Mesenchymal stem cell (in vitro differentiated cells and primary cell): ENCODE measurements at regions not wholly inside any gene's neighbourhood (a gene's known extent, or its start where the extent isn't known, plus 50 kb on each side); places are given as distances from the start of the nearest gene placed in this dataset.

ENCODE experiments used
- DNase-seq: peaks from one replicate; pipeline ENCODE4 v3.0.0-alpha.2; 2013
- H2AFZ ChIP-seq: one replicate; pipeline ENCODE4 v1.6.1; 2013; ENCODE audit warnings: low read depth, mild to moderate bottlenecking, control low read depth, inconsistent platforms, low read length, moderate library complexity
- H2AK5ac ChIP-seq: 2 replicates; pipeline ENCODE4 v1.6.1; 2013; ENCODE audit warnings: low read length, moderate library complexity, mild to moderate bottlenecking, inconsistent platforms; ENCODE audit not compliant: severe bottlenecking
- H2BK120ac ChIP-seq: one replicate; pipeline ENCODE4 v1.6.1; 2013; ENCODE audit warnings: low read depth, mild to moderate bottlenecking, inconsistent platforms, low read length, moderate library complexity
- H2BK12ac ChIP-seq, 2 experiments: one replicate each; pipeline ENCODE4 v1.6.1; 2013; ENCODE audit warnings: inconsistent platforms in 2 of 2, low read length in 2 of 2, mild to moderate bottlenecking in 2 of 2, moderate library complexity in 2 of 2, control low read depth in 1 of 2
- H2BK15ac ChIP-seq: one replicate; pipeline ENCODE4 v1.6.1; 2013; ENCODE audit warnings: mild to moderate bottlenecking, low read depth, inconsistent platforms; ENCODE audit not compliant: poor library complexity, severe bottlenecking
- H2BK5ac ChIP-seq: 2 replicates; pipeline ENCODE4 v1.6.1; 2013; ENCODE audit warnings: low read depth, mild to moderate bottlenecking, low read length, control low read depth, inconsistent platforms; ENCODE audit not compliant: poor library complexity, severe bottlenecking
- H3K14ac ChIP-seq, 2 experiments: one replicate each; pipeline ENCODE4 v1.6.1; 2013; ENCODE audit warnings: inconsistent platforms in 2 of 2, low read length in 2 of 2, control low read depth in 1 of 2, mild to moderate bottlenecking in 1 of 2, moderate library complexity in 1 of 2
- H3K18ac ChIP-seq, 2 experiments: one replicate each; pipeline ENCODE4 v1.6.1; 2013; ENCODE audit warnings: inconsistent platforms in 2 of 2, low read length in 2 of 2, control low read depth in 1 of 2, low read depth in 1 of 2, mild to moderate bottlenecking in 1 of 2
- H3K23ac ChIP-seq, 2 experiments: one replicate each; pipeline ENCODE4 v1.6.1; 2013; ENCODE audit warnings: inconsistent platforms in 2 of 2, low read length in 2 of 2, mild to moderate bottlenecking in 2 of 2, moderate library complexity in 2 of 2, control low read depth in 1 of 2
- H3K27ac ChIP-seq: 2 replicates; pipeline ENCODE4 v1.5.1; 2013; ENCODE audit warnings: mild to moderate bottlenecking, moderate library complexity, low read length, control low read depth, inconsistent platforms; ENCODE audit not compliant: poor library complexity, severe bottlenecking
- H3K27me3 ChIP-seq, 2 experiments: 2 replicates each; pipeline versions ENCODE4 v1.6.1 to v1.7.0; 2013; ENCODE audit warnings: low read length in 2 of 2, mild to moderate bottlenecking in 2 of 2, moderate library complexity in 2 of 2, control low read depth in 1 of 2, inconsistent platforms in 1 of 2; ENCODE audit not compliant: control insufficient read depth in 1 of 2, insufficient read depth in 1 of 2
- H3K36me3 ChIP-seq, 2 experiments: 2 replicates each; pipeline versions ENCODE4 v1.6.1 to v1.7.0; 2013; ENCODE audit warnings: low read length in 2 of 2, control low read depth in 1 of 2, inconsistent platforms in 1 of 2, low read depth in 1 of 2, mild to moderate bottlenecking in 1 of 2; ENCODE audit not compliant: insufficient read depth in 2 of 2, control insufficient read depth in 1 of 2
- H3K4ac ChIP-seq, 2 experiments: one replicate each; pipeline ENCODE4 v1.6.1; 2013; ENCODE audit warnings: inconsistent platforms in 2 of 2, low read length in 2 of 2, mild to moderate bottlenecking in 2 of 2, moderate library complexity in 2 of 2, control low read depth in 1 of 2, low read depth in 1 of 2
- H3K4me1 ChIP-seq: 2 replicates; pipeline ENCODE4 v1.6.1; 2013; ENCODE audit warnings: low read depth, low read length, control low read depth; ENCODE audit not compliant: control insufficient read depth, insufficient read depth
- H3K4me2 ChIP-seq: 2 replicates; pipeline ENCODE4 v1.6.1; 2013; ENCODE audit warnings: low read length, mild to moderate bottlenecking, inconsistent platforms; ENCODE audit not compliant: poor library complexity, severe bottlenecking
- H3K4me3 ChIP-seq, 2 experiments: 2 replicates each; pipeline versions ENCODE4 v1.5.1 to v1.7.0; 2013; ENCODE audit warnings: low read length in 2 of 2, mild to moderate bottlenecking in 2 of 2, control low read depth in 1 of 2, low read depth in 1 of 2; ENCODE audit not compliant: insufficient read depth in 1 of 2
- H3K79me1 ChIP-seq: replicated peaks from 2 replicates; pipeline ENCODE4 v1.6.1; 2013; ENCODE audit warnings: mild to moderate bottlenecking, control low read depth, low read length, inconsistent platforms; ENCODE audit not compliant: poor library complexity, severe bottlenecking
- H3K9ac ChIP-seq: 2 replicates; pipeline ENCODE4 v1.7.0; 2013; ENCODE audit warnings: mild to moderate bottlenecking, low read length, moderate library complexity
- H3K9me3 ChIP-seq: 2 replicates; pipeline ENCODE4 v1.7.0; 2013; ENCODE audit warnings: mild to moderate bottlenecking, low read length; ENCODE audit not compliant: control insufficient read depth
- H4K8ac ChIP-seq: one replicate; pipeline ENCODE4 v1.6.1; 2013; ENCODE audit warnings: inconsistent platforms, mild to moderate bottlenecking, low read length, moderate library complexity
- H4K91ac ChIP-seq: one replicate; pipeline ENCODE4 v1.6.1; 2013; ENCODE audit warnings: mild to moderate bottlenecking, low read length, inconsistent platforms
- WGBS: methylation state at CpG from one replicate; pipeline ENCODE4 v1.1.7; 2013; ENCODE audit warnings: mixed read lengths; 5-methylcytosine and 5-hydroxymethylcytosine counted together

DNA sequence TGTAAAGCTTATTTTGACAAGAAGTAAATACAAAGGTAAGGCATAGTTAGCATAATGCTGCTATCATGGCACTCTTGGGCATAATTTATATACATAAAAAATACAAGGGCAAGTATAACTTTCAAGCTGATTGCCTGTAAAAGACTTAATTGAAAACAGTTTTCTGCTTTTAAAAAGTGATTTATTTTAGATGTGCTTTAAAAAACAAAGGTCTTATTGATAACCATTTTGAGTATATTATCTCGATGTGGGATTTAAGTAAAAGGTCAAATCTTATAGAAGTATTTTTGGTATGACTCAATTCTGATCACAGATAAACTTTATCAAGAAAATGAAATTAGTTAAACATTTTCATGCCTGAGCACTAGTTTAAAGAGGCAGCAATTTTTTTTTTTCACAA lies 175.8 kb downstream of the KCNRG start:
- 100% methylated on average over 1 of the region's 1 CpG for WGBS
- Histone ChIP-seq H3K4me2 (no peak overlapping the region), H3K14ac (no peak overlapping the region), H3K79me1 (no peaks in the 10 kb centered on the region), H3K4ac (no peak overlapping the region), H4K91ac (no peak overlapping the region), H2BK12ac (no peak overlapping the region), H2BK5ac (no peak overlapping the region), H3K36me3 (no peaks in the 10 kb centered on the region), H2AK5ac (no peak overlapping the region), H3K27ac (no peak overlapping the region), H2BK15ac (no peak overlapping the region), H3K4me1 (no peaks in the 10 kb centered on the region), H3K27me3 (no peaks in the 10 kb centered on the region), H3K18ac (no peak overlapping the region), H3K23ac (no peak overlapping the region), H3K4me3 (no peak overlapping the region), H4K8ac (no peak overlapping the region), H3K9me3 (no peaks in the 10 kb centered on the region), H3K9ac (no peak overlapping the region), H2AFZ (no peak overlapping the region), H2BK120ac (no peak overlapping the region)
- no peak for DNase-seq

- H2BK120ac ChIP-seq, result no peak overlapping the region
- DNase-seq, result no peak
Observed at GRCh38 chr13:50192272-50192813, 177.1 kb downstream of the KCNRG start.

DNA sequence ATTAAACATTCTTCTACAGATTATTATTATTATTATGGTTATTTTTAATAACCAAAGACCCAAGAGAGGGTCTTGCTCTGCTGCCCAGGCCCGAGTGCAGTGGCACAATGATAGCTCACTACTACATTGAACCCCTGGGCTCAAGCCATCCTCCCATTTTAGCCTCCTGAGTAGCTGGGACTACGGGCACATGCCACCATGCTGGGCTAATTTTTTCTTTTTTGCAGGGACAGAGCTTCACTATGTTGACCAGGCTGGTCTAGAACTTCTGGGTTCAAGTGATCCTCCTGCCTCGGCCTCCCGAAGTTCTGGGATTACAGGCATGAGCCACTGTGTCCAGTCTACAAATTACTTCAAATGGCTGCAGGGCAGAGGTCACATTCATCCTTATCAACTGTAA lies 179.8 kb downstream of the KCNRG start:
- H2BK12ac ChIP-seq, result no peak overlapping the region
- no peak overlapping the region for H4K91ac ChIP-seq
- no peak overlapping the region for H3K4ac ChIP-seq
- H3K36me3 ChIP-seq, result no peaks in the 10 kb centered on the region
- no peaks in the 10 kb centered on the region for H3K4me1 ChIP-seq
- H2BK120ac ChIP-seq, result no peak overlapping the region
- WGBS, result 70% methylated on average over 4 of the region's 4 CpGs
- no peak overlapping the region for H3K4me2 ChIP-seq
- no peaks in the 10 kb centered on the region for H3K79me1 ChIP-seq
- no peaks in the 10 kb centered on the region for H3K27me3 ChIP-seq
- H3K4me3 ChIP-seq, result no peak overlapping the region
- H2AFZ ChIP-seq, result no peak overlapping the region
- H2BK15ac ChIP-seq, result no peak overlapping the region
- H4K8ac ChIP-seq, result no peak overlapping the region
- no peak overlapping the region for H3K23ac ChIP-seq
- H3K27ac ChIP-seq, result no peak overlapping the region
- H2AK5ac ChIP-seq, result no peak overlapping the region
- no peak overlapping the region for H3K9ac ChIP-seq
- no peak overlapping the region for H2BK5ac ChIP-seq
- no peak for DNase-seq
- H3K18ac ChIP-seq, result no peak overlapping the region
- H3K9me3 ChIP-seq, result no peaks in the 10 kb centered on the region
- H3K14ac ChIP-seq, result no peak overlapping the region

More at GRCh38 chr13:50192272-50192813, 177.1 kb downstream of the KCNRG start:
- Histone ChIP-seq H3K9me3 (no peaks in the 10 kb centered on the region), H4K91ac (no peak overlapping the region), H3K27ac (no peak overlapping the region), H3K9ac (no peak overlapping the region), H2AFZ (no peak overlapping the region), H3K4ac (no peak overlapping the region), H4K8ac (no peak overlapping the region), H3K36me3 (no peaks in the 10 kb centered on the region), H3K79me1 (no peaks in the 10 kb centered on the region), H3K4me3 (no peak overlapping the region), H3K18ac (no peak overlapping the region), H3K4me2 (no peak overlapping the region), H3K27me3 (no peaks in the 10 kb centered on the region), H3K14ac (no peak overlapping the region), H2BK15ac (no peak overlapping the region), H3K4me1 (no peaks in the 10 kb centered on the region), H2AK5ac (no peak overlapping the region), H3K23ac (no peak overlapping the region), H2BK12ac (no peak overlapping the region), H2BK5ac (no peak overlapping the region)
- 96% methylated on average over 1 of the region's 1 CpG for WGBS

DNA sequence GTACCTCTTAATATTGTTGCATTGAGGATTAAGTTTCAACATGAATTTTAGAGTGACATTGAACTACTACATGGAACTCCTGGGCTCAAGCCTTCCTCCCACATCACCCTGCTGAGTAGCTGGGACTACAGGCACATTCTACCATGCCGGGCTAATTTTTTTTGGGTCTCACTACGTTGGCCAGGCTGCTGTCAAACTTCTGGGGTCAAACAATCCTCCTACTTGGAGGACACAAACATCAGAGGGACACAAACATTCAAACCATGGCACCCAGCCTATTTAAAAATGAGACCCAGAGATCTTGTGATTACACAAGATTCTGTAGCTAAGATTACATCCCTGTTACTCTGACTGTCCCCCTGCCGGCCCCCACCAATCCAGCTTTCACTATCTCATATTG lies 180.9 kb downstream of the KCNRG start:
- Histone ChIP-seq H2AFZ (no peak overlapping the region), H2BK12ac (no peak overlapping the region), H3K9me3 (no peaks in the 10 kb centered on the region), H3K4me3 (no peak overlapping the region), H3K9ac (no peak overlapping the region), H3K4ac (no peak overlapping the region), H2BK15ac (no peak overlapping the region), H3K4me2 (no peak overlapping the region), H2AK5ac (no peak overlapping the region), H2BK120ac (no peak overlapping the region), H3K4me1 (no peaks in the 10 kb centered on the region), H3K27ac (no peak overlapping the region), H3K14ac (no peak overlapping the region), H3K79me1 (no peaks in the 10 kb centered on the region), H4K8ac (no peak overlapping the region), H3K27me3 (no peaks in the 10 kb centered on the region), H3K23ac (no peak overlapping the region), H4K91ac (no peak overlapping the region), H3K18ac (no peak overlapping the region), H3K36me3 (no peaks in the 10 kb centered on the region), H2BK5ac (no peak overlapping the region)
- WGBS, result 76% methylated on average over 3 of the region's 3 CpGs
- DNase-seq, result no peak
